IPS-NIHi7 (cell line): ENCODE measurements at regions not wholly inside any gene's neighbourhood (a gene's known extent, or its start where the extent isn't known, plus 50 kb on each side); places are given as distances from the start of the nearest gene placed in this dataset.

ENCODE experiments used
- DNase-seq: peaks from one replicate; pipeline ENCODE4 v3.0.0; 2012; ENCODE audit warnings: mixed read lengths; ENCODE audit errors: extremely low spot score

- no peak for DNase-seq
Measured at GRCh38 chr1:112788054-112788453, 72.9 kb upstream of the PPM1J start.

DNA sequence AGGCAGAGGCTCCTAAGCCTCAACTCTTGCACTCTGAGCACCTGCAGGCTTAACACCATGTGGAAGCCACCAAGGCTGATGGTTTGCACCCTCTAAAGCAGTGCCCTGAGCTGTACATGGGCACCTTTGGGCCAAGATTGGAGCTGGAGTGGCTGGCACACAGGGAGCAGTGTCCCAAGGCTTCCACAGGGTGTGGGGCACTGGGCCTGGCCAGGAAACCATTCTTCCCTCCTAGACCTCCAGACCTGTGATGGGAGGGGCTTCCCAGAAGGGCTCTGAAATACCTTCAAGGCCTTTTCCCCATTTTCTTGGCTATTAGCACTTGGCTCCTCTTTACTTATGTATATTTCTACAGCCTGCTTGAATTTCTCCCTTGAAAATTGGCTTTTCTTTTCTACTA, 67.9 kb upstream of the PPM1J start:
- no peak for DNase-seq

DNA sequence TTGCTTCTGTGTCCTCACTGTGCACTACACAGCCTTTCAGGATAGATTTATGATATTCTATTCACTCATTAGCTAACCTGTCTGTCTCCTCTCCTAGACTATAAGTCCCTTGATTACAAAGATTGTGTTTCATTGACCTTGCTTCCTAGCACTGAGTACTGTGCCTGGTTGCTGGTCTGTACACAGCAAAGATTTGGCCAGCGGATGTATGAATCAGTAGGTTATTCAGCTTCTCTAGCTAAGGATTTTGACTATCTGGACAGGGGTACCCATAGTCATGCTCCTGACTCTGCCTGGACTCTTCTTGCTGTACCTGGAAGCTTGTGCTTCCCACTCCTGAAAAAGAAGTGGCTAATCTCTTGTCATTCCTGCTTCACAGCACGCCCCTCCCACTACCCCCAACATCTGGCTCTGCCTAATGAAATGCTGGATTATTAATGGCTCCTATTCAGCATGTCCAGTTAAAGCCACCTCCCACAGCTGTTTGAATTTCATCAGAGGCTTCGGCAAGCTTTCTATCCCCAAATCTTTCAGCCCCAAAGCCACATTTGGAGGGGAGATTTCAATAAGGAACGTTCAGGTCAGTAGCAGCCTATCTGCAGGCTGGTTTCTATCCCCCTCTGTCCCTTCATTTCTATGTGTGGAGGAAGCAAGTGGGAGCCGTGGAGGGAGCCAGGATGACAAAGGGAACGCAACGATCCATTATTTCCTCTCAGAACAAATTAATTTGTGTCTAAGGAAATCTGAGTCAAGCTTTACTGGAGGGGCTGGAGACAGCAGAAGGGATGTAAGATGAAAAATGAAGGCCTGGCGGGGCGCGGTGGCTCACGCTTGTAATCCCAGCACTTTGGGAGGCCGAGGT, 64.8 kb upstream of the PPM1J start:
- no peak for DNase-seq

DNA sequence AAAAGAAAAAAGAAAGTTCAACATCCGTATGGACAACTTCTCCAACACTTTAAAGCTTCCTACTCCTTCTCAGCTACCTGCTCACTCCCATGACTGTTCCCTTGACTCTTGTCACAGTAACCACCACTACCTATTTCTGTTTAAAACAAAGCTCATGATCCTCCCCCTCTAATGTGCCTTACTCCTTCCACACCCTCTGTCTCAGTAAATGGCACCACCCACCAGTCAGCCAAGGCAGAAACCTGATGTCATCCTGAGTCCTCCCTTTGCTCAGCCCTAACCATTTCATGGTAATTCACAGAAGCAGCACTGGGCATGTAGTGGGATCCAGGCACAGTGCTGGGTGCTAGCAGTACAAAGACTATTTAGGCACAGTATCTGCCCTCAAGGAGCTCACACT, 63.0 kb upstream of the PPM1J start:
- DNase-seq: no peak

- DNase-seq: no peak
Measured at GRCh38 chr1:112776688-112777087, 61.6 kb upstream of the PPM1J start.

- no peak for DNase-seq
Measured at GRCh38 chr1:112772781-112773180, 57.6 kb upstream of the PPM1J start.

- DNase-seq: no peak
Measured at GRCh38 chr1:112770724-112771123, 55.6 kb upstream of the PPM1J start.

- DNase-seq: no peak
Measured at GRCh38 chr1:112769611-112770010, 54.5 kb upstream of the PPM1J start.

DNA sequence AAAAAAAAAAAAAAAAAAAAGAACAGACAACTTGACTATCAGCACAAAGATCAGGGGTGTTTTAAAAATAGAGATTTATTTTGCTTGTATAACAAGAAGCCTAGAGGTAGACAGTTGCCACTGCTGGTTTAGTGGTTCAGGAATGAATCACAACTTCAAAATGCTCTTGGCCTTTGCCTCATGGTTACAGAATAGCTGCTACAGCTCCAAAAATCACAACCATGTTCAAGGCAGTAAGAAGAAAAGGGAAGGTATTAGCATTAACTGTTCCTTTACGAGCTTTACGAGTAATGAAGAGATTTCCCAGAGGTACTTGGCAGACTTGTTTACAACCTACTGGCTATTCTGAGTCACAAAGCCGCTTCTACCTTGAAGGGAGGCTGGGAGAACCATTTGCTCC, 52.5 kb upstream of the PPM1J start:
- no peak for DNase-seq
